Dedifferentiated amniotic fluid mesenchymal stem cell (primary cell): ENCODE measurements at regions not wholly inside any gene's neighbourhood (a gene's known extent, or its start where the extent isn't known, plus 50 kb on each side); places are given as distances from the start of the nearest gene placed in this dataset.
"Not testable (repeated sequence)": the region's sequence is repeated elsewhere in the genome, so short reads cannot be mapped to it uniquely, and the experiment has no call there.

Experiments used
- DNase-seq: peaks from one replicate; pipeline ENCODE4 v3.0.0-alpha.2; 2016; ENCODE audit errors: extremely low spot score

DNA sequence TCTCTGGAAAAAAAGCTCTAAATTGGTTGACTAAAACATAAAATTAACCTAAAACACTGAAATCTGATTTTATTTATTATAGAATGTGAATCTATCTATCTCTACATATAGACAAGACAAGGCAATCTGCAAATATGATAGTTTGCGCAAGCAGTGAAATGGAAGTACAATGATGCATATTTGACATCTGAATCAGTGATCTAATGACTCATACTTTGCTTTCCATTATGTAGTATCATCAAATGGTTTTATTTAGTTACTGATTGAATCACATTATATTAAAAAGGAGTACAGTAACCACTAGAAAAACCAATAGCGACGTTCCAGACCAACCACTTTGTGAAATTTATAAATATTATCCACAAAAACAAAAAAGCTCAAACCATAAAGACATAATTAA is 1969.3 kb downstream of the PCDH7 start:
- no peak for DNase-seq

DNA sequence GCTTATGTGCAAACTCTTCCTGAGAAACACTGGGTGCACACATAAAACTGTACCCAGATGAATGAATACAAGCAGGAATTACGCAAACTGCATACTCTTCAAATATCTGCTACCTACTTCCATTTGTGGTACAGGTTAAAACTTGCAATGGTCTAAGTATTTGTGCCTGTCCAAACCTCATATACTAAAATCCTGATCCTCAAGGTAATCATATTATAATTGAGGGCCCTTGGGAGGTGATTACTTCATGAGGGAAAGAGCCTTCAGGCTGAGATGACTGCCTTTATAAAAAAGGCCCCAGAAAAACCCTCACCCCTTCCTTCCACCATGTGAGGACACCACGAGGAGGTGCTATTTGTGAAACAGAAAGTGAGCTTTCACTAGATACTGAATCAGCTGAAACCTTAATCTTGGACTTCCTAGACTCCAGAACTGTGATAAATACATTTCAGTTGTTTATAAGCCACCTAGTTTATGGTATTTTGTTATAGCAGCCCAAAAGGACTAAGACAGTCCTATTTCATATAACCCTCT is 1977.2 kb downstream of the PCDH7 start:
- DNase-seq, result no peak

DNA sequence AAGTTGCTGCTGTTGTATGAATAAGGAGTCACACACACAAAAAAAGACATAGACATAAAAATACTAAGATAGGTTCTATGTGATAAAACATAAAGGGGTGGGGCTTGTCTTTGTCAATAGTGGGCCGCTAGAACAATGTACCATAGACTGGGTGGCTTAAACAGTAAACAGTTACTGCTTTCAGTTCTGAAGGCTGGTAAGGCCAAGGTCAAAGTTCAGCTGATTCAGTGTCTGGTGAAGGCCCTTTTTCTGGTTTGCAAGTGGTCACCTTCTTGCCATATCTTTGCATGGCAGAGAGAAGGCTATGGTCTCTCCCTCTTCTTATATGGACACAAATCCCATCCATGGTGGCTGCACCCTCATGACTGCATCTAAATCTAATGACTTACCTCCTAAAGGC is 1980.7 kb downstream of the PCDH7 start:
- DNase-seq, result no peak

DNA sequence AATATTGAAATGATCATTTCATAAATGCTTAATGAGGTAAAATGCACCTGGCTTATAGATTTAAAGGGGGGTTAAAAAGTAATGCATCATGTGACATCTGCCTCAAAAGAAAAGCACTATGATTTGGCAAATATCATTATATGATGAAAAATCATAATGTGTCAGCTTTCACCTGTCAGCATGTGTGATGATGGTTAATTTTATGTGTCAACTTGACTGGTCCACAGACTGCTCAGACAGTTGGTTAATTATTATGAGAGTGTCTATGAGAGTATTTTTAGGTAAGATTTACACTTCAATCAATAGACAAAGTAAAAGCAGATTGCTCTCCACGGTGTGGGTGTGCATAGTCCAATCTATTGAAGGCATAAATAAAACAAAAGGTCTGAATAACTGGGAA is 1986.7 kb downstream of the PCDH7 start:
- DNase-seq, result no peak

DNA sequence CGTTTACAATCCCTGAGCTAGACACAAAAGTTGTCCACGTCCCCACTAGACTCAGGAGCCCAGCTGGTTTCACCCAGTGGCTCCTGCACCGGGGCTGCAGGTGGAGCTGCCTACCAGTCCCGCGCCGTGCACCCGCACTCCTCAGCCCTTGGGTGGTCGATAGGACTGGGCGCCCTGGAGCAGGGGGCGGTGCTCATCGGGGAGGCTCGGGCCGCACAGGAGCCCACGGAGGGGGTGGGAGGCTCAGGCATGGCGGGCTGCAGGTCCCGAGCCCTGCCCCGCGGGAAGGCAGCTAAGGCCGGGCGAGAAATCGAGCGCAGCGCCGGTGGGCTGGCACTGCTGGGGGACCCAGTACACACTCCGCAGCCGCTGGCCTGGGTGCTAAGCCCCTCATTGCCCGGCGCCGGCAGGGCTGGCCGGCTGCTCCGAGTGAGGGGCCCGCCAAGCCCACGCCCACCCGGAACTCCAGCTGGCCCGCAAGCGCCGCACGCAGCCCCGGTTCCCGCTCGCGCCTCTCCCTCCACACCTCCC is 1996.0 kb downstream of the PCDH7 start:
- DNase-seq, result not testable (repeated sequence)

DNA sequence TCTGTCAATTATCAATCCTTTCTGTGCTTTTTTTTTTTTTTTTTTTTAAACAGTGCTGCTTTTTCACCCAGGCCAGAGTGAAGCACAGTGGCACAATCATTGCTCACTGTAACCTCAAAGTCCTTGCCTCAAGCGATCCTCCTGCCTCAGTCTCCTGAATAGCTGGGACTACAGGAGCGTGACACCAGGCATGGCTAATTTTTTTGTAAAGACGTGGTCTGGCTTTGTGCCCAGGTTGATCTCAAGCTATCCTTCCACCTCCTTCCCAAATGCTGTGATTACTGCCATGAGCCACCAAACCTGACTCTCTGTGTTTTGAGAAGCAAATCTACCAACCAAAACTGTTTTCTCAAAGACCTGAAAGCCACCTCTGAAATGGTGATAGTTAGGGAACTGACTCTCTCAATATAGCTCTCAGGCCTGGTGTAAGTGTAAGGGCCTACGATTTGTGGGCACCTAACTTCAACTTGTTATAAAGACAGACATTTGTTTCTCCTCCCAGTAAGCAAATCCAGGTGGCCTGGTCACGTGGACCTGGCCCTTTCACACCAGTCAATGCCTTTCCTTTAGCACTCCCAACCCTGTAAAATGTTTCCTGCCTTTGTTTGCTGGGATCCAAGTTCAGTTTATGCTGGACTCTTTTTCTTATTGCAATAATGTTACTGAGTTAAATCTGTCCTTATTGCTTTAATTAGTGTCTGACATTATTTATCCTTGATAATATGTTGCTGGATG is 2015.9 kb downstream of the PCDH7 start:
- DNase-seq, result no peak

DNA sequence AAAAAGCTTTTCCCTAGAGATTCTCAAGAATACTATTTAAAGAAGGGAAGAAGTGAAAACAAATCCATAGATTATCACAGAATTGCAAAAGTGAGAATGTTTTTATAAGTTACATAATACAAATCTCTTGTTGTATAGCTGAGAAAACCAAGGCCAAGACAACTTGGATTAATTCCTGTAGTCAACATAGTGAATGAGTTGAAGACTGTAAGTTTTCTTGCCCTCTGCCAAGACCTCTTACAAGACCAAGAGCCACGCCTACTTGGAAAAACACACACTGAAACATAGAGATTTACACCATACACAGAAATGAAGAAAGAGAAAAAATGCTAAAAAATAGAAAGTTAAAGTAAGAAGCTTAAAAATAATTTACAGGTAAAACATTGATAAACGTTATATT is 2024.0 kb downstream of the PCDH7 start:
- DNase-seq, result no peak

DNA sequence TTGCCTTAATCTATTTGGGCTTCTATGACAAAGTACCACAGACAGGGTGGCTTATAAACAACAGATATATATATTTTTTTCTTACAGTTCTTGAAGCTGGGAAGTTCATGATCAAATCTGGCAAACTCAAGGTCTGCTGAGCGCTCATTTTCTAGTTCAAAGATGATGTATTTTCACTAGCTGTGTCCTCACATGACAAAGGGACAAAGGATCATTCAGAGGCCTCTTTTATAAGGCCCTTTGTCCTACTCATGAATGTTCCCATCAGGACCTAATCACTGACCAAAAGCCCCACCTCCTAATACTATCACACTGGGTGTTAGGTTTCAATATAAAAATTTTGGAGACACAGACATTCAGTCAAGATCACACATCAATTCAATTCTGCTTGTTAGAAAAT is 2025.2 kb downstream of the PCDH7 start:
- DNase-seq, result no peak

DNA sequence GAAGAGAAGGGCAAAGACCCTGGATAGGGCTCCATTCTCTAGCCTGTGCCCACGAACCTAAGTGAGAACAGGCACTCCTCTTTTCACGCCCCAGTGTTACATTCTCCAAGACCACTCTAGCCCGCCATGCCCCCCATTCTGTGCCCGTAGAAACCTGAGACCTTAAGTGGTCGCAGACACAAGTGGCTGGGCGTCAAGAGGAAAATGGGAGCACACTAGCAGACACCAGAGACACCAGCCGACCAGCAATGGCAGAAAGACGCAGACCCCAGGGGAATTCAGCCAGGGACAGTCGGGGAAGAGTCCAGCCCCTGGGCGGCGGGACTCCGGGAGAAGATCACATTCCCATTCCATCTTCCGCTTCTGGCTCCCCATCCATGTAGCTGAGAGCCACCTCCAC is 2027.9 kb downstream of the PCDH7 start:
- DNase-seq, result no peak

DNA sequence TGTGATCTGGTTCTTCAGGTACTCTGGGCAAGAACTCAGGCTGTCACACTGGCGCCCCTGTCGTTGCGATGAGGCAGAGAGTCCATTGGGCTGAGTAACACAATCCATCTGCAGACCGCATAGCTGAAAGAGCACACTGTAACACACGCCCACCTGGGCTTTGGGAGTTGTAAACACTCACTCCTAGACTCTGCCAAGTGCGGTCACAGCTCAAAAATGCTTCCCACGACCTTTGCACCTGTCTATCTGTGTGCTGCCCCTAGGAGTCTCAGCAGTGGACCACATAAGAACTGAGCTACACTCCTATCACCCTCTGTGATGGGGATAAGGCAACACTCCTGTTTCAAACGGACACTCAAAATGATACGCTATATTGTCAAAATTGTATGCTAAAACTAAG is 2028.3 kb downstream of the PCDH7 start:
- DNase-seq, result no peak

DNA sequence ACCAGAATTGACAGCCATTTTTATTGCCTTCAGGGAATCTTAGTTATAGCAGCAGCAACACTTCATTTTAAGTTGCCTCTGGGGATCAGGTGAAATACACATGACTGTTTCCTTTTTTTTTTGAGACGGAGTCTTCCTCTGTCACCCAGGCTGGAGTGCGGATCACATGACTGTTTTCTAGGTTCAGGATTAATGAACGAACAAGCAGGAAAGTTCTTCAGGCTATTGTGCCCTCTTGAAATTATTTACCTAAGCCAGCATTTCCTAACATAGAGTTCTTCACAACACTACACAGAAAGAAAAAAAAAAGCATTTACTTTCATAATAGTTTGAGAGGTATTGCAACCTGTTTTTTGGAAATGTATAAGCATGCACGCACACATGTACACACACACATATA is 2032.8 kb downstream of the PCDH7 start:
- no peak for DNase-seq

DNA sequence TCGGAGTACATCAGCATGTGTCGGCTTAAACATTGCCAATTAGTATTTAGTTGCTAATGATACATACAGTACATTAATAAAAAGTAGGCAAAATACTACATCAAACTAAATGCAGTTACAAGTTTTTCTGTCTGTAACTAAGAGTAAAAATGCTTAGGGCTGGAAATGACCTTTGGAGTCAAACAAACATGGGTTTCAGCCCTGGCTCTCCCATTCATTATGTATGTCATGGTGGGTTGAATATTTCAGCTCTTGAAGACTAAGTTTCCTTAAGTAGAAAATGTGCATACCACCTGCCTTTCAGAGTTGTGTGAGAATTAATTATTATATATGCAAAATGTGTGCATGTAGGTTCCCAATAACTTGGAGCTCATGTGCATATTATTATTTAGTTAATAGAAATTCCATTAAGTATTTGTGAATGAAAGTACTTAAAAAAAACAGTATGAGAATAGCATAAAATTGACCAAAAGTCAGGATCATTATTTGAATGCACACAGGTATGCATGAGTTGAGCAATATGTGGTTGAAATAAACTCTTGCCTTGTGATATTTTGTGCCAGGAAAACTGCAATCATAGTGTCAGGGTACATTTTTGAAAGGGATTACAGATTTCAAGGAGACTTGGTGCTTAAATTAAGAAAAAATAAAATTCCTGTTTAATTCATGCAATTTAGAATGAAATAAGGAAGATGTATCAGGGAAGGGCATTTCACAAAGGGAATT is 2048.7 kb downstream of the PCDH7 start:
- DNase-seq, result no peak

DNA sequence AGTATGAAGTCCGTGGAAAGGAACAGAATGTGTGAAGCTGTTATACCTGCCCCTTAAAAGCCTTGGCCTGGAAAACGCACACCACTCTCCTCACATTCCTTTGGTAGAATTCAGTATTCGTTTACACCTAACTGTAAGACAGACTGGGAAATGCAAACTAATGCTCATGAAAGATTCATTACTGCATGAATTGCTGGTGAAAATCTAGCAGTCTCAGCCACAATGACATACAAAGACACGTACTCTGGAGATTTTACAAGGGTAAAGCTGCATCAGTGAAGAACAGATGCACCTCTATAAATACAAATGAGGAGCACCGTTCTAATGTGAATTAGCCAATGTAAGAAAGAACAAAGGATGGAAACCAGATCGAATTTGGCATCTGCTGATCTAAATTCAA is 2051.3 kb downstream of the PCDH7 start:
- no peak for DNase-seq

DNA sequence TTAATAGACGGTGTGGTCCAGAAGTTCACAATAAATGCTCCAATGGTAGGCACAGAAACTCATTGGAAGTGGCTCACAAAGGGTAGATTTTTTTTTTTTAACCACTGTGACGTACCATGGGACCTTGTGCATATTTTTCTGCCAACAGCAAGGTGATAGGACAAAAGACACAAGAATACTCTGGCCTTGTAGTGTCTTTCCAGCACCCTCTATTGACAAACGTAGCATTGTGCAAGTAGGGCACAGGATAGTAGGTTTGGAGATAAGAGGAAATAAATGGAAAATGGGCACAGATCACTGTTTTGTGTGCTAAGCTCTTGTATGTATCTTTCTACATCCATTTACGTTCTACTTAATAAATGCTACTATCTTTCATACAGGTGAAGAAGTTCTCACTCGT is 2054.9 kb downstream of the PCDH7 start:
- no peak for DNase-seq

DNA sequence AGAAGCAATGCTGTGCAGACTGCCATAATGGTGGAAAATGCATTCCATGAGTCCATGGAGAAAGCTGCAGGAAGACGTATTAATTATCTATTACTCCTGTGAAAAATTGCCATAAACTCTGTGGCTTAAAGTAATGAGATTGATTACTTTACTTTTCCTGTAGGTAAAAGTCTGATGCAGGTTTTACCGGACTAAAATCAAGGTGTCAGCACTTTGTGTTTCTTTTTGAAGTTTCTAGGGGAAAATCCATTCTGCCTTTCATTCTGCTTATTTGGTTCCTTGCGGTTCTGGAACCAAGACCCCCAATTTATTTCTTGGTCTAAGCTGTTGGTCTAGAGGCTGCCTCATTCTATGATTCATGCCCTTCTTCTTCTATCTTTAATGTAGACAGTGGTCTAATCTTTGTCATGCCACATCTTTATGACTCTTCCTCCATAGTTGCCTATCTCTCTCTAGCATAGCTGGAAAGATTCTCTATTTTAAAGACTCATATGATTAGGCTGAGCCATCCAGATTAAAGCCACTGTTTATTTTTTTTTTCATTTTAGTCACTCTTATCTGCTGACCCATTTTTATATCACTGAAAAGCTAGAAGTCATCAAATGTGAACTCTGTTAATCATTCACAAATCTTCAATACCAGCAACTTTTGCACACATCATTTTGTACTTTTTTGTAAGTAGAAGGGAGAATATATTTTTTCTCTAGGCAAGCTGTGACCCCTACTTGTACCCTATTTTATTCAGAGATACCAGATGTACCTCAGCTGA is 2056.4 kb downstream of the PCDH7 start:
- no peak for DNase-seq

DNA sequence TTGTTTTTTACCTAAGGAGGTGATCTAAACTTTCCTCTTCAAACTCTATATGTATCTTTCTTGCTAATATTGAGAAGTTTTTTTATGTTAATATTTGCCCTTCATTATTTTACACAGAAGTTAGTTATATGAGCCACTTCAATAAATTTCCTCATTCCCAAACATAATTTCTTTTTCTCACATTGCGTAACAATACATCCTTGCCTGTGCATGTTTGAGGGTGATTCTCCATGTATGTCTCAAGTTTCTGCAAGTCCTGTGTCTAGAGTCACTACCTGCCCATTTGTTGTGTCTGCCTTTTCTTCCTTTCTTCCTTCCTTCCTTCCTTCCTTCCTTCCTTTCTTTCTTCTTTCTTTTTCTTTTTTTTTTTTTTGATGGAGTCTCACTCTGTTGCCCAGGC is 2057.9 kb downstream of the PCDH7 start:
- no peak for DNase-seq

DNA sequence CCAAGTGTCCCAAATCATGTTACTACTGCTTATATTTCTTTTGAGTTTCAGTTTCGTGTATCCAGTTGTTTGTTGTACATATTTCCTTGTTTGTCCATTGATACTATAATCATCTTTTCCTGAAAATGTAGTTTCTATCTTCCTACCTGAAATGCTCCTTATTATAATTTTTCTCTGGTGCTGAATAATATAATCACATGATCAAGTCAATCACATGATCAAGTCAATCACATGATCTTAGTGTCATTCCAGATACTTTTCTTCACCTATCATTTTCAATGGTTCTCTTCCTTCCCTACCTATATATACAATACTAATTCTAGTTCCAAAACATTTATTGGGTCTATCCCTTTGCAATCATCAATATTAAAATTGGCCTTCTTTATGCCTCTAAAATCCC is 2058.8 kb downstream of the PCDH7 start:
- no peak for DNase-seq

DNA sequence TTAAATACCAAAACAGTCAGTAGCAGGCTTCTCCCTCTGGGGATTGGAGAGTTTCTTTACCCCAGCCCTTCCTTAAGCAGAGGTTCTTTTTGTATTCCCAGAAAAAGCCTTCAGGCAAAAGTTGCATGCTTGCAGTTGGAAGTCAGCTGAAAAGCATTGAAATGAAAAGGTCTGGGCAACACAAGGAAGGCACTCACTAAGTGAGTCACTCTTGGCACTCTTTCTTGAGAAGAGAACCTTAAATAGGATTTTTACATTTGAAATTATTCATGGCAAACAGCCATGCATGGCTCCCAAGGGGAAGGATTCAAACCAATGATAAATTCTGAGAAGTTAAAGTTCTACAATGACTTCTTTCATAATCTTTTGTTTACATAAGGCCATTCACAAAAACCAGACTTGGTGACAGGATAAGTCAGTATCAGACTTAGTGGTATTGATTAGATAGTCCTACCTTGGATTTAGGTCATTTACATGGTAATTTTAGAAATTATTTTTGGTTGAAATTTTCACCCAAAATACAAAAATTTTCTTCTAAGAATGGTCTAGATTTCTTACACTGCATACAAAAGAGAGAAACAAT is 2068.9 kb downstream of the PCDH7 start:
- peak; percentile 94 for DNase-seq

DNA sequence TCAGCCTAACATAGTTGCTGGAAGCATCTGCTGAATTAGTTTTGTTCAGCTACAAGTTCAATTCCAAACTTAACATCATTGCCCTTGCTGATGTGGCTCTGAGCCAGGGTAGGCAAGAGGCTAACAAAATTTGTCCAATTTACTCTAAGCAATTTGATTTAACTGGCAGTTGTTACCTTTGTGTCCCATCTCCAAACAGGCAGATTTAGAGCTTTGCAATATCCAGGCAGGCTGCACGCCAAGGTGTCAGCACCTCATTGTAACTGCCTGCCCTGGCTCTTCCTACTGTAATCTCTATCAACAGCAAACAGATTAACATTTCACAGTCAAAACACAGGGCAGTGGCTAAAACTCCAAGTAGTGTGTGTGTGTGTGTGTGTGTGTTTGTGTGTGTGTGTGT is 2070.6 kb downstream of the PCDH7 start:
- DNase-seq, result no peak

DNA sequence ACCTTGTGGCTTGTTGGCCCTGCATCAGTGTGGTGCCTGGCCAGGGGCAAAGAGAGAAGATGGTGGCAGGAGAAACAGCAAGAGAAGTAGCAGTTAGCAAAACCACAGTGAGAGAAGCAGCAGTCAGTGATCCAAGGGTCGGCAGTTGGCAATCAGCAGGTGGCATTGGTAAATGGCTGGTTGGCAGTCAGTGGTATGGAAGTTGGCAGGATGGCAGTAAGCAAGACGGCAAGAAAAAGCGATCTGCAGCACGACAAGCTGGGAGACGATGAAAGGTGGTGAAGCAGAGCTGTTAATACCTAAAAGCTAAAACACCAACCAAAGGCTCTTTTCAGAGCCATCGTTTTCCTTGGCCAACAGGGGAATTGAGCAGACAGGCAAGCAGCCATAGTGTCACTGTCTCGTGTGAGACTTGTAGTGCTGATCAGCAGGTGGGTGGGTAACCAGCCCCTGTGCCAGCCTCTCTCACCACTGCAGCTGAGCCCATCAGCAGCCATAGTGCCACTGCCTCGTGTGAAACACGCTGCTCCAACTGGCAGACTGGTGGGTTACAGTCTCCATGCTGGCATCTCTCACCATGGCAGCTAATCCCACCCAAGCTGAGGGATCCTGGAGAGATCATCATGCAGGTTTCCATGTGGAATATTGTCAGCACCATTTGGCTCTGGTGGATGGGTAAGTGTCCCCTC is 2078.4 kb downstream of the PCDH7 start:
- DNase-seq, result no peak

DNA sequence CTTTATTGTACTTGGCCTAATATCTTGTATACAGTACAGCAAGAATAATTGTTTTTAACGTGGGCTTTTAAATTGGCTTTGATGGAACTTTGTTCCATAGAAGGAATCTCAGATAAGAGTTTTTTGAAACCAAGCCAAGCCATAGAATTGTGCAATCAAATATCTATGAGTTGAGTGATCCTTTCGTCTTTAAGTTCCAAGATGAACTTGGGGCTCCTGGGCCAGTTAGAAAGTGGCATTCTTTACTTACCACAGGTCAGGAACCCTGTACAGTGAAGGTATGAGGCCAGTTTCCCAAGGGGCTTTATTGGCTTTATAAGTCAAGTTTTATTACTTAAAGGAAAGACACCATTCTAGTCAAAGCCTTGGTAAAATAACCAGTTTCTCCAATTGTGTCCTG is 2104.2 kb downstream of the PCDH7 start:
- peak; percentile 31 for DNase-seq
